Middle frontal gyrus (tissue), 1 donor: ENCODE measurements at regions not wholly inside any gene's neighbourhood (a gene's known extent, or its start where the extent isn't known, plus 50 kb on each side); places are given as distances from the start of the nearest gene placed in this dataset.
A peak's percentile ranks its signal among the peaks of the same experiment; 100 is the strongest.
"Not testable (repeated sequence)": the region's sequence is repeated elsewhere in the genome, so short reads cannot be mapped to it uniquely, and the experiment has no call there.

Source experiments
- DNase-seq: peaks from one replicate; pipeline ENCODE4 v3.0.0-alpha.2; 2015; ENCODE audit warnings: low spot score; ENCODE audit errors: extremely low spot score

- no peak for DNase-seq
Measured at GRCh38 chrX:93868289-93868965, 194.4 kb downstream of the FAM133A start.

GRCh38 chrX:93874554-93874953 is 200.5 kb downstream of the FAM133A start:
- peak; percentile 3 for DNase-seq

- no peak for DNase-seq
Measured at GRCh38 chrX:93875621-93876282, 201.7 kb downstream of the FAM133A start.

GRCh38 chrX:93921041-93921440 is 247.0 kb downstream of the FAM133A start:
- not testable (repeated sequence) for DNase-seq

- no peak for DNase-seq
Measured at GRCh38 chrX:93932471-93933220, 258.6 kb downstream of the FAM133A start.

- no peak for DNase-seq
Measured at GRCh38 chrX:93977641-93978040, 303.6 kb downstream of the FAM133A start.

GRCh38 chrX:93985344-93986307 is 311.6 kb downstream of the FAM133A start:
- DNase-seq, result no peak
